ENCODE measurements at regions not wholly inside any gene's neighbourhood (a gene's known extent, or its start where the extent isn't known, plus 50 kb on each side); places are given as distances from the start of the nearest gene placed in this dataset.

DNA sequence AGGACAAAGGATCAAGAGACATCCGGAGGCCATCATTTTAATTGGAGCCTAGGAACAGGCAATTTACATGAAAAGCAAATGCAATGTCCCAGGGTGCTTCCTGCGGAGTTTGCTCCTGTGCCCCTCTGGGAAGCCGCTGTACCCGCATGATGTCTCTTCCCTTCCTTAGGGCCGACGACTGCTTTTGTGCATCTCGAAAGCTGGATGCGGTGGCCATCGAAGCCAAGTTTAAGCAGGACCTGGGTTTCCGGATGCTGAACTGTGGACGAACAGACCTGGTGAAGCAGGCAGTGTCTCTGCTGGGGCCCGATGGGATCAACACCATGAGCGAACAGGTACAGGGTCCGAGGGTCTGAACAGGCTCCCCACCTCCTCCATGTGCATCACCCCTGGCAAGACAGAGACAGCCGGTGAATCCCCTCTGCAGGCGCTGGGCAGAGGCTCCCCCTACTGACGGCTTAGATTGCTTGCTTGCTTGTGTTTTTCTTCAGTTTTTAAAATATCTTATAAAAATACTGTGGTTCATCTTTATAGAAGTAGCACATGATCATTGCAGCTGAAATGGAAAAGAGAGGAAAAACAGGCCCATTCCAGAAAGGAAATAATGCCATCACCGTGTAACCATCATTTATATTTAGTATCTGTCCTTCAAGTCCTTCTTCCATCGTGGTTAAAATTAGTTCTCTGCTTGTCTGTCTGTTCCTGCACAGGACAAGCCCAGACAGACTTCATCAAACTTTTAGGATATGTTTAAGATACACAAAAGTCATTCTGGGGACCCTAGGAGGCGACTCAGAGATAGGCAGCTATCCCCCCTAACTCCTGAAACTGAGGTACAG, 75.4 kb upstream of the PWP1 start (continued):
- TF ChIP-seq TEAD4 (IDR thresholded peaks at IDR 0.05; ENCODE audit: low read depth, low read length) (no peak), CBX8 (IDR thresholded peaks at IDR 0.05; ENCODE audit: borderline replicate concordance, low read depth, low read length) (no peak), GABPA (IDR thresholded peaks at IDR 0.05; ENCODE audit: borderline replicate concordance, insufficient read depth, low read length) (peak; percentile 37; the same call in 1 of the 2 replicates), SAP30 (IDR thresholded peaks at IDR 0.05; ENCODE audit: insufficient read depth, insufficient replicate concordance, low read length) (no peak), BACH1 (IDR thresholded peaks at IDR 0.05; ENCODE audit: low read length) (no peak)
- TF ChIP-seq, protein P1, sequence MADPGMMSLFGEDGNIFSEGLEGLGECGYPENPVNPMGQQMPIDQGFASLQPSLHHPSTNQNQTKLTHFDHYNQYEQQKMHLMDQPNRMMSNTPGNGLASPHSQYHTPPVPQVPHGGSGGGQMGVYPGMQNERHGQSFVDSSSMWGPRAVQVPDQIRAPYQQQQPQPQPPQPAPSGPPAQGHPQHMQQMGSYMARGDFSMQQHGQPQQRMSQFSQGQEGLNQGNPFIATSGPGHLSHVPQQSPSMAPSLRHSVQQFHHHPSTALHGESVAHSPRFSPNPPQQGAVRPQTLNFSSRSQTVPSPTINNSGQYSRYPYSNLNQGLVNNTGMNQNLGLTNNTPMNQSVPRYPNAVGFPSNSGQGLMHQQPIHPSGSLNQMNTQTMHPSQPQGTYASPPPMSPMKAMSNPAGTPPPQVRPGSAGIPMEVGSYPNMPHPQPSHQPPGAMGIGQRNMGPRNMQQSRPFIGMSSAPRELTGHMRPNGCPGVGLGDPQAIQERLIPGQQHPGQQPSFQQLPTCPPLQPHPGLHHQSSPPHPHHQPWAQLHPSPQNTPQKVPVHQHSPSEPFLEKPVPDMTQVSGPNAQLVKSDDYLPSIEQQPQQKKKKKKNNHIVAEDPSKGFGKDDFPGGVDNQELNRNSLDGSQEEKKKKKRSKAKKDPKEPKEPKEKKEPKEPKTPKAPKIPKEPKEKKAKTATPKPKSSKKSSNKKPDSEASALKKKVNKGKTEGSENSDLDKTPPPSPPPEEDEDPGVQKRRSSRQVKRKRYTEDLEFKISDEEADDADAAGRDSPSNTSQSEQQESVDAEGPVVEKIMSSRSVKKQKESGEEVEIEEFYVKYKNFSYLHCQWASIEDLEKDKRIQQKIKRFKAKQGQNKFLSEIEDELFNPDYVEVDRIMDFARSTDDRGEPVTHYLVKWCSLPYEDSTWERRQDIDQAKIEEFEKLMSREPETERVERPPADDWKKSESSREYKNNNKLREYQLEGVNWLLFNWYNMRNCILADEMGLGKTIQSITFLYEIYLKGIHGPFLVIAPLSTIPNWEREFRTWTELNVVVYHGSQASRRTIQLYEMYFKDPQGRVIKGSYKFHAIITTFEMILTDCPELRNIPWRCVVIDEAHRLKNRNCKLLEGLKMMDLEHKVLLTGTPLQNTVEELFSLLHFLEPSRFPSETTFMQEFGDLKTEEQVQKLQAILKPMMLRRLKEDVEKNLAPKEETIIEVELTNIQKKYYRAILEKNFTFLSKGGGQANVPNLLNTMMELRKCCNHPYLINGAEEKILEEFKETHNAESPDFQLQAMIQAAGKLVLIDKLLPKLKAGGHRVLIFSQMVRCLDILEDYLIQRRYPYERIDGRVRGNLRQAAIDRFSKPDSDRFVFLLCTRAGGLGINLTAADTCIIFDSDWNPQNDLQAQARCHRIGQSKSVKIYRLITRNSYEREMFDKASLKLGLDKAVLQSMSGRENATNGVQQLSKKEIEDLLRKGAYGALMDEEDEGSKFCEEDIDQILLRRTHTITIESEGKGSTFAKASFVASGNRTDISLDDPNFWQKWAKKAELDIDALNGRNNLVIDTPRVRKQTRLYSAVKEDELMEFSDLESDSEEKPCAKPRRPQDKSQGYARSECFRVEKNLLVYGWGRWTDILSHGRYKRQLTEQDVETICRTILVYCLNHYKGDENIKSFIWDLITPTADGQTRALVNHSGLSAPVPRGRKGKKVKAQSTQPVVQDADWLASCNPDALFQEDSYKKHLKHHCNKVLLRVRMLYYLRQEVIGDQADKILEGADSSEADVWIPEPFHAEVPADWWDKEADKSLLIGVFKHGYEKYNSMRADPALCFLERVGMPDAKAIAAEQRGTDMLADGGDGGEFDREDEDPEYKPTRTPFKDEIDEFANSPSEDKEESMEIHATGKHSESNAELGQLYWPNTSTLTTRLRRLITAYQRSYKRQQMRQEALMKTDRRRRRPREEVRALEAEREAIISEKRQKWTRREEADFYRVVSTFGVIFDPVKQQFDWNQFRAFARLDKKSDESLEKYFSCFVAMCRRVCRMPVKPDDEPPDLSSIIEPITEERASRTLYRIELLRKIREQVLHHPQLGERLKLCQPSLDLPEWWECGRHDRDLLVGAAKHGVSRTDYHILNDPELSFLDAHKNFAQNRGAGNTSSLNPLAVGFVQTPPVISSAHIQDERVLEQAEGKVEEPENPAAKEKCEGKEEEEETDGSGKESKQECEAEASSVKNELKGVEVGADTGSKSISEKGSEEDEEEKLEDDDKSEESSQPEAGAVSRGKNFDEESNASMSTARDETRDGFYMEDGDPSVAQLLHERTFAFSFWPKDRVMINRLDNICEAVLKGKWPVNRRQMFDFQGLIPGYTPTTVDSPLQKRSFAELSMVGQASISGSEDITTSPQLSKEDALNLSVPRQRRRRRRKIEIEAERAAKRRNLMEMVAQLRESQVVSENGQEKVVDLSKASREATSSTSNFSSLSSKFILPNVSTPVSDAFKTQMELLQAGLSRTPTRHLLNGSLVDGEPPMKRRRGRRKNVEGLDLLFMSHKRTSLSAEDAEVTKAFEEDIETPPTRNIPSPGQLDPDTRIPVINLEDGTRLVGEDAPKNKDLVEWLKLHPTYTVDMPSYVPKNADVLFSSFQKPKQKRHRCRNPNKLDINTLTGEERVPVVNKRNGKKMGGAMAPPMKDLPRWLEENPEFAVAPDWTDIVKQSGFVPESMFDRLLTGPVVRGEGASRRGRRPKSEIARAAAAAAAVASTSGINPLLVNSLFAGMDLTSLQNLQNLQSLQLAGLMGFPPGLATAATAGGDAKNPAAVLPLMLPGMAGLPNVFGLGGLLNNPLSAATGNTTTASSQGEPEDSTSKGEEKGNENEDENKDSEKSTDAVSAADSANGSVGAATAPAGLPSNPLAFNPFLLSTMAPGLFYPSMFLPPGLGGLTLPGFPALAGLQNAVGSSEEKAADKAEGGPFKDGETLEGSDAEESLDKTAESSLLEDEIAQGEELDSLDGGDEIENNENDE (IDR thresholded peaks at IDR 0.05; ENCODE audit: insufficient replicate concordance, low read length), result no peak

All from H1 (cell line).